ENCODE measurements at regions not wholly inside any gene's neighbourhood (a gene's known extent, or its start where the extent isn't known, plus 50 kb on each side); places are given as distances from the start of the nearest gene placed in this dataset.

GRCh38 chr10:53724581-53724980 lies 952.0 kb upstream of the MBL2 start:
- no peaks in the 10 kb centered on the region for H3K36me3 Mint-ChIP-seq
- H4K20me1 ChIP-seq (ENCODE audit: insufficient read depth, low read length) = no peaks in the 10 kb centered on the region
- DNase-seq = no peak

GRCh38 chr10:53719658-53720057 lies 947.1 kb upstream of the MBL2 start:
- Mint-ChIP-seq H3K27ac (no peak overlapping the region), H3K36me3 (no peaks in the 10 kb centered on the region), H3K9me3 (peaks cover 0 to 5% (median 0%) of the 10 kb centered on the region in 7 donors), H3K4me3 (no peak overlapping the region), H3K4me1 (no peaks in the 10 kb centered on the region), H3K27me3 (ENCODE audit: low read depth in 3 of 3) (peaks cover 0 to 2% (median 0%) of the 10 kb centered on the region in 3 donors)
- no peaks in the 10 kb centered on the region for H4K20me1 ChIP-seq (ENCODE audit: insufficient read depth, low read length)
- no peak for DNase-seq
- H3K4me2 ChIP-seq (replicated peaks; ENCODE audit: extremely low read depth, low read length, poor library complexity, severe bottlenecking) = no peak overlapping the region
- no peaks in the 10 kb centered on the region for H3K36me3 ChIP-seq (replicated peaks in 1 of 2; ENCODE audit: control insufficient read depth in 1 of 2, insufficient read depth in 2 of 2, low read length in 2 of 2)
- no peak overlapping the region for H2AFZ ChIP-seq (ENCODE audit: insufficient read depth, low read depth, low read length, poor library complexity, severe bottlenecking)
- H3K27ac ChIP-seq (ENCODE audit: low read depth in 1 of 2, low read length in 2 of 2) = no peak overlapping the region
- no peak overlapping the region for H3K4me3 ChIP-seq (replicated peaks in 1 of 3; ENCODE audit: low read depth in 2 of 3, low read length in 3 of 3)
- no peaks in the 10 kb centered on the region for H3K27me3 ChIP-seq (ENCODE audit: control insufficient read depth in 2 of 2, insufficient read depth in 2 of 2, low read length in 2 of 2)
- WGBS (ENCODE audit: insufficient coverage) = no CpG with 5 or more reads among the region's 1 CpG
- no peak for TF ChIP-seq CTCF (IDR thresholded peaks at IDR 0.05)
- intact Hi-C loops (cut with micrococcal nuclease) = no loop called here
- no peaks in the 10 kb centered on the region for H3K79me2 ChIP-seq (ENCODE audit: insufficient read depth, low read length)
- H3K9ac ChIP-seq (ENCODE audit: insufficient read depth, low read length, poor library complexity, severe bottlenecking) = no peak overlapping the region
- H3K9me3 ChIP-seq (replicated peaks in 1 of 2; ENCODE audit: control insufficient read depth in 1 of 2, insufficient read depth in 1 of 2, low read length in 2 of 2) = no peaks in the 10 kb centered on the region
- H3K4me1 ChIP-seq (ENCODE audit: control insufficient read depth in 1 of 2, insufficient read depth in 2 of 2, low read length in 2 of 2) = no peaks in the 10 kb centered on the region

More at GRCh38 chr10:53724581-53724980, 952.0 kb upstream of the MBL2 start:
- H3K4me3 Mint-ChIP-seq = no peak overlapping the region
- H2AFZ ChIP-seq (ENCODE audit: insufficient read depth, low read depth, low read length, poor library complexity, severe bottlenecking) = no peak overlapping the region
- WGBS (ENCODE audit: insufficient coverage) = no CpG with 5 or more reads among the region's 4 CpGs
- H3K27ac ChIP-seq (ENCODE audit: low read depth in 1 of 2, low read length in 2 of 2) = no peak overlapping the region
- H3K9me3 Mint-ChIP-seq = peaks cover 0 to 11% (median 0%) of the 10 kb centered on the region in 7 donors
- no peak overlapping the region for H3K4me2 ChIP-seq (replicated peaks; ENCODE audit: extremely low read depth, low read length, poor library complexity, severe bottlenecking)
- no peak overlapping the region for H3K27ac Mint-ChIP-seq
- no peaks in the 10 kb centered on the region for H3K79me2 ChIP-seq (ENCODE audit: insufficient read depth, low read length)
- intact Hi-C loops (cut with micrococcal nuclease) = no loop called here
- H3K27me3 ChIP-seq (ENCODE audit: control insufficient read depth in 2 of 2, insufficient read depth in 2 of 2, low read length in 2 of 2) = no peaks in the 10 kb centered on the region
- peaks cover 0 to 2% (median 1%) of the 10 kb centered on the region in 3 donors for H3K27me3 Mint-ChIP-seq (ENCODE audit: low read depth in 3 of 3)
- H3K4me1 ChIP-seq (ENCODE audit: control insufficient read depth in 1 of 2, insufficient read depth in 2 of 2, low read length in 2 of 2) = no peaks in the 10 kb centered on the region
- TF ChIP-seq CTCF (IDR thresholded peaks at IDR 0.05) = no peak
- no peaks in the 10 kb centered on the region for H3K36me3 ChIP-seq (replicated peaks in 1 of 2; ENCODE audit: control insufficient read depth in 1 of 2, insufficient read depth in 2 of 2, low read length in 2 of 2)
- no peaks in the 10 kb centered on the region for H3K4me1 Mint-ChIP-seq
- H3K4me3 ChIP-seq (replicated peaks in 1 of 3; ENCODE audit: low read depth in 2 of 3, low read length in 3 of 3) = no peak overlapping the region
- no peak overlapping the region for H3K9ac ChIP-seq (ENCODE audit: insufficient read depth, low read length, poor library complexity, severe bottlenecking)
- peaks cover 0 to 7% of the 10 kb centered on the region in 2 donors for H3K9me3 ChIP-seq (replicated peaks in 1 of 2; ENCODE audit: control insufficient read depth in 1 of 2, insufficient read depth in 1 of 2, low read length in 2 of 2)
